ENCODE measurements at regions not wholly inside any gene's neighbourhood (a gene's known extent, or its start where the extent isn't known, plus 50 kb on each side); places are given as distances from the start of the nearest gene placed in this dataset.

DNA sequence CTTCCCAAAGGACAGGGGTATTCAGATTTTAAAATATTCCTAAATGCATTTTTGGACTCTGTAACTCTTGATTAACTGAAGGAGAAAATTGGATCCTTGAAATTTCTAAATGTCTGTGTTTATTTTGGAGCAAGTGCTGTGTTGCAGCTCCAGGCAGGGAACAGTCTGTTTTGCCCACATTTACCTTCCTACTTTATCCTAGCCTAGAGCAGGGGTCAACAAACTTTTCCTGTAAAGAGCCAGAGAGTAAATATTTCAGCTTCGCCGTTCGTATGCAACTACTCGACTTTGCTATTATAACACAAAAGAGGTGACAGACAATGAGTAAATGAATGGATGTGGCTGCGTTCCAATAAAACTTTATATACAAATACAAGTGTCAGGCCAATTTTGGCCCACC lies 402.2 kb downstream of the GPATCH2 start:
- TF ChIP-seq CTCF (IDR thresholded peaks at IDR 0.05; ENCODE audit: low read depth, low read length), result no peak

GRCh38 chr1:217224201-217224600 lies 406.7 kb downstream of the GPATCH2 start:
- no peak for TF ChIP-seq CTCF (IDR thresholded peaks at IDR 0.05; ENCODE audit: low read depth, low read length)
- no peak for DNase-seq (ENCODE audit: extremely low read depth, low read depth)

More for the DNA sequence above, 402.2 kb downstream of the GPATCH2 start:
- no peak for DNase-seq (ENCODE audit: extremely low read depth, low read depth)

- TF ChIP-seq CTCF (IDR thresholded peaks at IDR 0.05; ENCODE audit: low read depth, low read length), result no peak
- DNase-seq (ENCODE audit: extremely low read depth, low read depth), result no peak
Observed at GRCh38 chr1:217214551-217214950, 416.3 kb downstream of the GPATCH2 start.

GRCh38 chr1:217211486-217211885 lies 419.4 kb downstream of the GPATCH2 start:
- TF ChIP-seq CTCF (IDR thresholded peaks at IDR 0.05; ENCODE audit: low read depth, low read length), result no peak
- DNase-seq (ENCODE audit: extremely low read depth, low read depth), result no peak

- no peak for DNase-seq (ENCODE audit: extremely low read depth, low read depth)
- TF ChIP-seq CTCF (IDR thresholded peaks at IDR 0.05; ENCODE audit: low read depth, low read length), result no peak
Observed at GRCh38 chr1:217205578-217205977, 425.3 kb downstream of the GPATCH2 start.

GRCh38 chr1:217196616-217197015 lies 434.3 kb downstream of the GPATCH2 start:
- no peak for TF ChIP-seq CTCF (IDR thresholded peaks at IDR 0.05; ENCODE audit: low read depth, low read length)
- no peak for DNase-seq (ENCODE audit: extremely low read depth, low read depth)

DNA sequence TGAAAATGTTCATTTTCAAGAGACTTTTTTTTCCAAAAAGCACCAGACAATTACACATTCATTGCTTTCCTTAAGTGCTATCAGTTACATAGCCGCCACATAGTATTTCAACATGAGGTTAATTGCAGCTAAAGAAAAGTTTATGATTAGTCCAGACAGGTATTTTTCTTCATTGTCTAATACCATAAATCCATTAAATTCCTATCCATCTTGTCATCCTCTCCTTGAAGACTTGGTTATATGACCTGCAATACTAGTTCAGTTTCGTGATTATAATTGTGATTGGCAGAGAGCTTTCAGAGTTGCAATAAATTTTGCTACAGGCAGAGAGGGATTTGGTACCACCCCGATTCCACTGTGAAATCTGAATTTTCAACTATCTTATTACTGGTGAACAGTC lies 437.7 kb downstream of the GPATCH2 start:
- no peak for TF ChIP-seq CTCF (IDR thresholded peaks at IDR 0.05; ENCODE audit: low read depth, low read length)
- no peak for DNase-seq (ENCODE audit: extremely low read depth, low read depth)
